GM18858 (cell line): ENCODE measurements at regions not wholly inside any gene's neighbourhood (a gene's known extent, or its start where the extent isn't known, plus 50 kb on each side); places are given as distances from the start of the nearest gene placed in this dataset.
"Not testable (repeated sequence)": the region's sequence is repeated elsewhere in the genome, so short reads cannot be mapped to it uniquely, and the experiment has no call there.

Experiments
- ATAC-seq: cut with Tn5 transposase; IDR thresholded peaks from one replicate; pipeline ENCODE4 v1.9.1; 2021; ENCODE audit not compliant: unreplicated experiment

DNA sequence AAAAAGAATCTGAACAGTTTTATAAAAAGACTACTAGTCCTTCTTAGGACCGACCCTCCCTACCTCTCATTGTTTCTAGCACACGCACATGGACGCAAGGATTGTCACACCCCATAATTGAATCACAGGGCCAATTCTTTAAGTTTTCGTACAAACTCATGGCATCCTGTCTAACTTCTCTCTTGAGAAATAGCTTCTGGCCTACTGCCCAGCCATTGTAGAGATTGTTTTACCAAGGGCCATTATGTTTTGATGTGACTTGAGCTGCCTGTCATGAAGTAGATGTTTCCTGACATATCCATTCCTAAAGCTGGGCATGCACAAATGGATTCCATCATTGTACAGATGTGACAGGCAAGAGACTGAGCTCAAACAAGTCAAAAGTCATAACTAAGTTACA, 1672.1 kb upstream of the C9orf72 start:
- no peak for ATAC-seq

DNA sequence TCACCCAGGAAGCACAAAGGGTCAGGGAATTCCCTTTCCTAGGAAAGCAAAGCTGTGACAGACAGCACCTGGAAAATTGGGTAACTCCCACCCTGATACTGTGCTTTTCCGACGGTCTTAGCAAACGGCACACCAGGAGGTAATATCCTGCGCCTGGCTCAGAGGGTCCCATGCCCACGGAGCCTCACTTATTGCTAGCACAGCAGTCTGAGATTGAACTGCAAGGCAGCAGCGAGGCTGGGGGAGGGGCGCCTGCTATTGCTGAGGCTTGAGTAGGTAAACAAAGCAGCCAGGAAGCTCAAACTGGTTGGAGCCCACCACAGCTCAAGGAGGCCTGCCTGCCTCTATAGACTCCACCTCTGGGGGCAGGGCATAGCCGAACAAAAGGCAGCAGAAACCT, 1697.1 kb upstream of the C9orf72 start:
- ATAC-seq, result not testable (repeated sequence)

DNA sequence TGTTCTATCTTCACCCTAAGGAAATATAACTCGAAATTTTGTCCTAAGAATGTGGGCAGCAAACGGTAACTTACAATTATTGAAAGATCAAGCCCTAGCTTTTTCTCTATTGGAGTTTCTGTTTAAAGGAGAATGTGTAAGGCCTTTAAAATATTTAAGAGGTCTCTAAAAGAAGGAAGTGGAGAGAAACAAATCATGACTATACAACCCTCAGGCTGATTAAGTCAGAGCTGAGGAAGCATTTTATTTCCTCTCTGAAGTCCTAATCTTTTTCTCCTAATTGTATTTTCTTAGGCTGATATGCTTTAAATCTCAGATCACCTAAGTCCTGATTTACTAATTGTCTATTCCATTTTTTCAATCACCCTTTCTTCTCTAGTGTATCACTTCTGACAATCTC, 1708.8 kb upstream of the C9orf72 start:
- ATAC-seq, result no peak

DNA sequence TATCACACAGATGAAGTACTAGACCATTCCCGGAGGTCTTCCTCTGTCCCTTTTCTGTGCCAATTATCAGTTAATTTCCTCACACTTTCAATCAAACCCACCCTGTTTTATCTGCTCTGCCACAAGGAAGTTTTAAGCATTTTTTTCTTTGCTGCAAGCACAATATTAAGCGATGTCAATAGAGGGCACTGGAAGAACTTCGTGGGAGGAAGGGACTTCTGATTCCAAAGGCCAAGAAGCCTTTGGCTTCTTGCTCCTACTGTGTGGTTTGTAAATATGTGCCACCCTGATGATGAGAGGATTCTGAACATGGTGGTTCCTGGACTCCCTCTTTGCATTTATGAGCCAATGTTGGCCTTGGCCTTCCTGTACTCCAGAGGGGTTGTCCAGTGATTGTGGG, 1712.5 kb upstream of the C9orf72 start:
- ATAC-seq, result no peak

DNA sequence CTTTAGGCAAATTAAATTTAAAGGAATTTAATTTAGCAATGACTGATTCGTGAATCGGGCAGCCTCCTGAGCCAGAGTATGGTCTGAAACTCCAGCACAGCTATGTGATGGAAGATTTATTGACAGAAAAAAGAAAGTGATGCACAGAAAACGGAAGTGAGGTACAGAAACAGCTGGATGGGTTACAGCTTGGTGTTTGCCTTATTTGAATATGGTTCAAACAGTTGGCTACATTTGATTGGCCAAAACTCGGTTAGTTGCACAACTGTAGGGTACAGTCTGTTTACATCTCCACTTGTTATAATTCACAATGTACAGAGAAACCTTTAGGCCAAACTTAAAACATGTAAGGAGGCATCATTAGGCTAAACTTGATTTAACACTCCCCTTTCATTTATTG, 1716.1 kb upstream of the C9orf72 start:
- ATAC-seq, result no peak

DNA sequence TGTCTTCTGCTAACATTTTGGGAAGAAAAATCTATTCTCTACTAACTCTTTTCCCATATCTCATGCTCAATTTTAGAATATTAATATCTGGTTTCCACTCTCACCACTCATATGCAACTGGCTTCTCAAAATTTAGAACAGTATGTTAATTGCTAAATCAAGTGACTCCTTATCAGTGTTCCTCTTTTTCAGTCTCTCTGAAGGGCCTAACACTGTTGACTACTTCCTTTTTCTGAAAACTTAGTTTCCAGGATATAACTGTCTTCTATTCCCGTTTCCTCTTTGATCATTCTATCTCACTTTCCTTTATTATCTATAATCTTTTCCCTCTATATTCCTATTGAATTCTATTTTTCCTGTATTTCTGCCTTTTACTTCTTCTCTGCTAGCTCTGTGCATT, 1717.2 kb upstream of the C9orf72 start:
- no peak for ATAC-seq

DNA sequence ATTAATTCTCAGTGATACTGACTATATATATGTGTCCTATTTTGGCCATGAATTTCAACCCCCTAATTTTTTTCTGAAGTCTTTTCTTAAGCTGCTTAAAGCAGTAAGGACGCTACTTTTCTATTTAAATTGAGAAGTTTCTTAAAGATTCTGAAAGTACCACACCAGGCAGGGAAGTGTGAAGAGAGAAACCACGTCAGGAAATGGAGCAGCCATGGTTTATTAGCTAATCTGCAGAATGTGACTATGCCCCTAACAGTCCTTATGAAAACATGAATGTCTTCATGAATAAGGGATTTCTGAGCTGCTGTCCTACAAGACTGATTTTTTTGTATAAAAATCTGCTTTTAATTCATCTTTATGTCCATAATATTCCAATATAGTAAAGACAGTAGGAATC, 1724.3 kb upstream of the C9orf72 start:
- no peak for ATAC-seq

DNA sequence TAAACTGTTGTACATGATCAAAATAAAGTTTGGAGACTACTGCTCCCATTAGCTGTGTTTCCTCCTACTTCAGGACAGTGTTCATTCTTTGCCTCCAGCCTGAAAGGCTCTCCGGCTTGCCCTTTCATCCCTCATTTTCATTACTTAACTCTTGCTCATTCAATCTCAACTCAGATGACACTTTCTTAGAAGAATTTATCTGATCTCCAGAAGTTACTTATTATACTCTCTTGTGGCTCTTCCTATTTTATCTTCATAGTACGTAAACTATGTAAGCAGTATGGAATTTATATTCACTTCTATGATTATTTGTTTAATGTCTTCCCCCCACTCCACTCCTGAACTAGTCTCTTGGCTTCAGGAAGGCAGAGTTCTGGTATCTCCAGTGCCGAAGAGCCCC, 1737.9 kb upstream of the C9orf72 start:
- ATAC-seq, result no peak

DNA sequence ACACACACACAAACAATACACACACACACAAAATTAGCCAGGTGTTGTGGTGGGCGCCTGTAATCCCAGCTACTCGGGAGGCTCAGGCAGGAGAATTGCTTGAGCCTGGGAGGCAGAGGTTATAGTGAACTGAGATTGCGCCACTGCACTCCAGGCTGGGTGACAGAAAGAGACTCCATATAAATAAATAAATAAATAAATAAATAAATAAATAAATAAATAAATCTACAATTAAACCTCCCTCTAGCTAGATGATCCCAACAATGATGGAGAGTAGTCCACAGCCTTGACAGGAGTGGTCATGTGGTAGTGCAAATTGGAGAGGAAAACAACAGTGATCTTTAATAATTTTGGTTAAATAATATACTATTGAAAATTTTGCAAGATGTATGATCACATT, 1739.0 kb upstream of the C9orf72 start:
- no peak for ATAC-seq

DNA sequence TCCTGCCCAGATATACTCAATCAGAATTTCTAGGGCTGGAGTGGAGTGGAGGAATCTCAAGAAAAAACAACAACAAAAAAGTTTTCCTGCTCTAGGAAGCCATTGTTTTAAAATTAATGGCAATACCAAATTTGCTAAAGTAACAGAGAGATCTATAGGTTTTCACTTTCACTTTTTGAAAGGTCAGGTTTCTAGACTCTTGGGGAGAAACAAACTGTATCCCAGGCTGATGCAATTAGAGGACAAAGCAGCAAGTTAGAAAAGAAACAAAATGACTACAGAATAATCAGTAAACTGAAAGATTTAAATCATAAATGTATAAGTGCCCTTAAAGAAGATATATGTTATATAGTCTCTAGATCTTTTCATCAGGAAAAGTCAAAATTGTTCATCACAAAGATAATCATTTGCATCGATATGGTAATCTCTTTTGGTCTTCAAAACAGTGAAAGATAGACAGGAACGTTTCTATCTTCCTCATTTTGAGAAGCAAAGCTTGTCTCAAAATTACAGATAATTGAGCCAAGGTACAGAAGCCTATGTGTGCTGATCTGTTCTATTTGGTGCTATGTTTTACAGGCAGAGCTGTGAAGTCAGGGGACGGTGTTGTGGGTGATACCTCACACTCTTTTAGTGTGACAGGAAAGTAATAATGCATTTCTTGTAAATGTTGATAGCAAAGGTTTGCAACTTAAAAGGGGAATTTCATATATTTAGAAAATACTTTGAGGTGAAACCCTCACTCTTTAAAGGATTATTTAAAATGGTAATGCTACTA, 1746.6 kb upstream of the C9orf72 start:
- ATAC-seq, result no peak

DNA sequence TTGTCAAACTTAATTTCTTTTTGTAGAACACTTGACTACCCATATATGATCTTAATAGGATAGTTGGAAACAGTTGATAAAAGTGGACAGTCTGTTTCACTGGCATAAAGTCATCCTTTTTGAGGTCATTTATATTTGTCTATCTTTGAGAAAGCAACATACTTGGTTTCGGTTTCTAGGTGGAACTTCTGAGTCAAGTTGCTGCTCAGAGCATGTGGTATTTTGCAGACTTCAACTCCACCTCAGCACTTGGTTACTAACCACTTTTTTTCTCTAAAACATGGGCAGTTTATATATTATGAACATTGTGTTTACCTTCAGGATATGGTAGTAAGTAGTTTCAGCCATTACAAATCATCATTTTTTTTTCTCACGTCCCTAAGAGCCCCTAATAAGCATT, 1749.0 kb upstream of the C9orf72 start:
- peak; percentile 89 for ATAC-seq

DNA sequence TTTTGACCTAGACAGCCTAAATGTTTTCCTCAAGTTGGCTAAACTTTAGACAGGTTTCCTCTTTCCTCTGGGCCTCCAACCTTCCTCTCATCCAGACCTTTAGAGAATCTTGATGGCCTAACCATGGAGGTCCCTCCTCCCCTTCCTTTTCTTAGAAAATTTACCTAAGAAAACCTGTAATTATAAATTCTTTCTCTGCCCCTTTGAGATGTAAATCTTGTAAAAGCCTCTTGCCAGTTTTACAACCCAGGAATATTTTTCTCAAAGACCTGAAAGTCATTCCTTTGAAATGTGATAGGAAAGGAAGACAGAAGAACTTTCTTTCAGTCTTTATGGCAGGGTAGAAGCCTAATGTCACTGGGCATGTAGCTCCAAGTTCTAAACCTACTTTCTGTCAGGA, 1752.6 kb upstream of the C9orf72 start:
- ATAC-seq, result no peak

DNA sequence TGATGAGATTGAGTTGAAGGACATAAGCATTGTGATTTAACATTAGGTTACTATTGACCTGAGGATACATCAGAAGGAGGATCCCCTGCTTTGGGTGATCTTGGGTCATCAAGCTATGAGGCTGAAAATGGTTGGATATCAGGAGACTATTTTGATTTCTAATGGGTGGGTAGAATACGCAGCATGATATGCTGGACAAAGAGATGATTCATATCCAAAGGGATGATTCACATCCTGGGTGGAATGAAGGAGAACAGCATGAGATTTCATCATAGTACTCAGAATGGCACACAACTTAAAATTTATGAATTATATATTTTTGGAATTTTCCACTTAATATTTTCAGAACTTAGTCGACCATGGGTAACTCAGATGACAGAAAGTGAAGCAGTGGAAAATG, 1759.5 kb upstream of the C9orf72 start:
- ATAC-seq, result no peak

DNA sequence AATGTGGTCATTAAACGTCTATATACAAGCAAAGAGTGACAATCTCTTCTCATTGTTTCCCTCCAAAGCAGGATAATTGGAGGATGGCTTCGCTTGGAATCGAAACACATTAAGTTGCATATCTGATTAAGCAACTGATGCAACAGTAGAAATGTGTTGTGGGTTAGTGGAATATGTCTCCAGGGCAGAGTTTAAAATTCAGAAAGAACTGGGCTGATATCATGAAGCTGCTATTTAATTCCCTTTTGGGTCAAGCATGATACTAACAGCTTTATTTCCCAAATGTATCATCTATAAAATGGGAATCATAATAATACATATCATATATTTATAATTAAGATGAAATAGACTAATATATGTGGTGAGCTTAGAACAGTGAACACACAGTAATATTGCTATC, 1763.0 kb upstream of the C9orf72 start:
- ATAC-seq, result no peak

DNA sequence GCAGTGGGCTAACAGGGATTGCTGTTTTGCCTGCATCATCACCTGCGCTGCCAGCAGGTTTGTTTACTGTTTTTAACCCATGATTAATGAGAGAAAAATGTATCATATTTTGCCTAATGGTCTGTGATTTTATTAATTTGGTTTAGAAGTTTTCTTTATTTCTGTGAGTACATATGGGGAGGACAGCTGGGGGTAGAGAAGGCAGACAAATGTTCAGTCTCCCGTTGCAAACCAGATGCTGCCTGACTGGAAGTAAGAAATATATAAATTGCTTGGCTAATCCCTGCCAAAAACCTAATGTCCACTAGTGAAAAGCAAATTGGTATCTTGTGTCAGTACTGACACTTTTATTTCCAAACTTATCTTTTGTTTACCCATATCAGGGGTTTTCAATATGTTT, 1766.1 kb upstream of the C9orf72 start:
- ATAC-seq, result no peak

DNA sequence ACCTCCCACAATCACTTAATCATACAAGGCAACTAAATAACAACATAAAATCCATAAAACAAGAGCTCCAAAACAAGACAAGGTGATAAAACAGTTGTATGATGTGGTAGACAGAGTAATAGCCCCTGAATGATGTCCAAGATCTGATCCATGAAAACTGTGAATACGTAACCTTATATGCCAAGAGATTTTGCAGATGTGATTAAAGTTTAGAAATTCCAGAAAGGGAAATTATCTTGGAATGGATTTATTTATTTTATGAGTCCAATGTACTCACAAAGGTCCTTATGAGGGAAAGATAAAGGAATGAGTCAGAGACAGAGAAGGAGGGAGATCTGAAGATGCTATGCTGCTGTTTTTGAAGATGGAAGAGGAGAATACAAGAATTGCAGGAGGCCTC, 1775.7 kb upstream of the C9orf72 start:
- ATAC-seq, result no peak

DNA sequence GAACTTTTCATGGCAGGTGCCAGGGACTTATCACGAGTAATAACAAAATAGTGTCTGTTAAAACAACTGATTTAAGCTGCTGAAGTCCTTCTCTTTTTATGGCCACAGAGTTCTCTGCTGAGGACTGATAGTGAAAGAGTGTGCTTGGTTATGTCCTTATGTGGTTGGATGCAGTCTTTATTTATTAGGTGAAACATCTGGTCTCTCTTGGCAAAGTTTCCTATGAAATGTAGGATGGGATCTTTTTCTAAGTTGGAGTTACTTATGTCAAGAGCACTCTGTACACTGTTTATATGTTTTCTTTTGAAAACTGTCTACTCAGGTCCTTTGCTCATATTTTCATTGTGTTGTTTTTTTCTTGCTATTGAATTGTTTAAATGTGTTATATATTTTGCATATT, 1816.1 kb upstream of the C9orf72 start:
- ATAC-seq, result no peak

DNA sequence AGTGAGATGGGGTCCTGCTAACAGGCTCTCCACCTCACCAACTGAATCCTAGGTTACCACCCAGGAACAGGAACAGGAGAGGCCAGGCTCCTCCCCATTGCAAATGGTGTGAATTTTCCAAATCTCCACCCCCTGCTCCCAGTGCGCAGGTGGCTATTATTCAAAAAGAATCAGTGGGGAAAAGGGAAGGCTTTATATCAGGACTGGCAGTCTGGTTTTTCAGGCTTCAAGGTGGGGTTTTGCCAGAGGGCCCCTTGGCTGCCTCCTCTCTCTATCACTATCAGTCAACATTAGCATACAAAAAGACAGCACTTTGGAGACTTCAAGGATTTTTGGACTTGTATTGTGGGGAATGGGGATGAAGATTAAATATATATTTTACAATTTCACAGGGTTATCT, 1817.6 kb upstream of the C9orf72 start:
- no peak for ATAC-seq

DNA sequence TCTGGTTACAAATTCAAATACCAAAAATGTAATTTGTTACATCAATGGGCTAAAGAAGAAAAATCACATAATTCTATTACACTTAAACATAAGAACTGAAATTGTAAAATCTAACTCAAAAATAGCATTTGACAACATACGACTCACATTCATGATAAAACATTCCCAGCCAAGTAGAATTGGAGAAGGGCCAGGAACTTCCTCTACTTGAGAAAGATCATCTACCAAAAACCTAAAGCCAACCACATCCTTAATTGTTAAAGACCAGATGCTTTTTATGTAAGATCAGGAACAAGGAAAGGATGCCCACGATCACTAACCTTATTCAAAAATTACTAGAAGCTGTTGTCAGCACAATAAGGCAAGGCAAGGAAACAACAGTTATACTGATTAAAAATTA, 1819.8 kb upstream of the C9orf72 start:
- no peak for ATAC-seq

DNA sequence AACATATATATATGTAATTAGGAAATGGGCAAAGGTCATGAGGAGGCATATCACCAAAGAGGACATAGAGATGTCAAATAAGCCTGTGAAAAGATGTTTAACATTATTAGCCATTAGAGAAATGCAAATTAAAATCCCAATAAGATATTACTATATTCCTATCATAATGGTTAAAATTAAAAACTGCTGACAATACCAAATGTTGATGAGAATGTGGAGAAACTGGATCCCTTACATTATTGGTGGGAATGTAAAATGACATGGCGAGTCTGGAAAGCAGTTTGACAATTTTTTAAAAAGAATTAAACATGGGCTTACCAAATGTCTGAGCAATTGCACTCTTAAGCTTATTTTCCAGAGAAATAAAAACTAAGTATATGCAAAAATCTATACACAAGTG, 1821.6 kb upstream of the C9orf72 start:
- ATAC-seq, result no peak

DNA sequence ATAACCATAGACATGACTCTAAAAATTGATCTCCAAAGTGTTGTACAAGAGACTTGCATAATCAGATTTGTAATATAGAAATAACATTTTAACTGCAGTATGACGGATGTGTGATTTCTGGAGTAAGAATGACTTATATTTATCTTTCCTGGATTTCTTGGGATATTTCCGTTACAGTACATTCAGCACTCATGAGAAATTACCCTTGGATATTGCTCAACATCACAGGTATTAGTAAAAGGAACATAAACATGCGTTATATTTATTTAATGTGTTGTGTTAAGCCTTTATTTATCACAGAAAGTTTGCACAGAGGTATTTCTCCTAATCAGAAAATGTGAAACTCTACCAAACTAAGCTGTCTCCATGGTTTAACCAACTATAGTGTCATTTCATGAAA, 1823.9 kb upstream of the C9orf72 start:
- ATAC-seq, result no peak

DNA sequence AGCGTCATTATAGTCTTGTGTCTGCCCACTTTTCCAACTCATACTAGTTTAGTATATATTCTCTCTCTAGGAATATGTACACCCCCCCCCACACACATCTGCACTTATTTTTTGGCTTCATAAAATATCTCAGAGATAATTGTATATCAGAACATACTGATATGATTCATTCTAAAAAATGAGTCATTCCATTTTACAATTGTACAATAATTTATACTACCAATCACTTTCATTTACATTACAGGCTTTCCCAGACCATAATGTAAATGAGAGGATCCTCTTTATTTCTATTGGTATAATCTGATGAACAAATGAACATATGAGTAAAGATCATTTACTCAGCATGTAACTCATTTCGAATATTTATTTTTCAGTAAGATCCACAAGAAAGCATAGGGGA, 1842.9 kb upstream of the C9orf72 start:
- no peak for ATAC-seq

DNA sequence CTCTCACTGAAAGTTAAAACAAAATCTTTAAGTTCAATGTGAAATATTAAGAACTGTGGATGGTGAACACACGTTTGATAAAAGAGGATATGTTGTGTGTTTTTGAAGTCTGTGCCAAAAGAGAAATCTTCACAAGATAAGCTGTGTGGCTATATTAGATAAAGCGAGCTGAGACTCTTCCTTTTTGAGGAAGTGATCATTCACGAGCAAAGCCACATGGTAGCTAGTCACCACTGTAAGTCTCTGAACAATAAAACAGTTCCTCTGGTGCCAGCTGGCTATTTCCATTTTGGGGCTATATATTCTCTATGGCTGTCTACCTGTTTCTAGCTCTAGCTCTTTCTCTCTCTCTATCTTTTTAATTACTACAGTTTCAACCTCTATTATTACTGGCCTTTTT, 1849.2 kb upstream of the C9orf72 start:
- peak; percentile 66 for ATAC-seq
